GM21367 (cell line): ENCODE measurements at regions not wholly inside any gene's neighbourhood (a gene's known extent, or its start where the extent isn't known, plus 50 kb on each side); places are given as distances from the start of the nearest gene placed in this dataset.
A peak's percentile ranks its signal among the peaks of the same experiment; 100 is the strongest.
"Not testable (repeated sequence)": the region's sequence is repeated elsewhere in the genome, so short reads cannot be mapped to it uniquely, and the experiment has no call there.

ENCODE experiments used
- ATAC-seq: cut with Tn5 transposase; IDR thresholded peaks from one replicate; pipeline ENCODE4 v1.9.1; 2021; ENCODE audit not compliant: unreplicated experiment

DNA sequence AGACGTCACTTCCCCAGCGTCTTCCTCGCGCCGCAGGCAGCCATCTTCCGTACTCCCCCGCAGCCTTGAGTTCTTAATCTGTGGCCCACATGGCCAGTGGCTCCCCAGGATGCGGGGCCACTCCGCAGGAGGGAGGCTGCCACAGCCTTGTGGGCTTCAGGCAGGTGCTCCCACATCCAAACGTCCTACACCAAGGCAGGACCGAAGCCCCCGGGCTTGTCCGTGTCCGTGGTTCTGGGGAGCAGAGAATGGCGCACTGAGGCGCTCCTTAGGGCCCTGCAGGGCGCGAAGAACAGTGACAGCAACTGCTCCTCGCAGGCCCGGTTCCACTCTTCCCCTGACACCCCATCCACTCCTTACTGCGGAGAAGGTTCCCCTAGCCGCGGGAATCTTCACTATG, 755.8 kb downstream of the PRIM2 start:
- ATAC-seq = no peak

DNA sequence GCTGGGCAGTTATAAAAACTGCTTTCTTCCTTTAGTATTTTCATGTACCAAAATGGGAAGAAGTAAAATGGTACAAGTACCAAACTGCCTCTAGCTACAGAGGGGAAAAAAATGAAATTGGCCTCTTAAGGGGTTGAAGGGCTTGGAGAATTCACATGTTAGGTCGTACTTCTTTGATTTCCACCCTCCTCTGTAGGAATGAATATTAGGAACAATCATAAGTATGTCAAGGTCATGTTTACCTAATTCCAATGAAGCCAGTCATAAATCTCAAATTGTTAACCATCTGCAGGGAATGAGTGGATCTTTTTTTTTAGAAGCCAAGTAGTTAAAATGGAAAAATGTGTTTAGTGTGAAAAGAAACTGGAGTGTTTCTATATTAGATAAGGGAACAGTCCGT, 772.6 kb downstream of the PRIM2 start:
- not testable (repeated sequence) for ATAC-seq

- not testable (repeated sequence) for ATAC-seq
Measured at GRCh38 chr6:58097251-58097650, 779.8 kb downstream of the PRIM2 start.

DNA sequence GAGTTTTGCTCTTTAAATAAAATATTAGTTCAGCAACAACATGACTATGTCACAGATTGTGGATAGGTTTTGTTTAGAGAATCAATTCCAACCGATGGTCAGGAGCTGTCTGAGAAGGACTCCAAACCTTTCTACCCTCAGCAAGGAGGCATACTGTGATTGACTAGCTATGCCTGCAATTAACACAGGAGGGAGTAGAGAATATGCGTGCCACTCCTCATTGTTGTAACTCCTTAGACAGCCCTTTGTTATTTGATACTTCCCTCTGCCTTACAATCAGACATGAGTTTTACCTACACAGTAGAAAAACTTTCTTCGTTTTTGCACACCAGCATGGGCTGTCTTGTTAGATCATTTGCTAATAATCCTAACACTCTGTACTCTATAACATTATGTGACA, 796.5 kb downstream of the PRIM2 start:
- ATAC-seq = no peak

DNA sequence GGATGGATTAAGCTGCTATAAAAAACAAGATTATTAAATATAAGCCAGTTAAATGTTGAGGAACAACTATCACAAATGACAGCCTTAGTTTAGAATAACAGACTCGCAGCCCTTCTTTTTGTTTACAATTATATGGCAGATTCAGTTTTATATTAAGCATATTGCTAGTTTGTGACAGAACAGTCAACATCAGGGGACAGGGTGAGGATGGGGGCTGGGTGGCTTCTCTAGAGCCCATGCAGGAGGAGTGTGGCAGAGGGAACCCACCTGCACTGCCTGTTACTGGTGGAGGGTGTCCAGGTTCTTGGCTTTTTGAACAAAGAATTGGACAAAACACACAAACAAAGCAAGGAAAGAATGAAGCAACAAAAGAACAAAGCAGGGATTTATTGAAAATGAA, 799.7 kb downstream of the PRIM2 start:
- not testable (repeated sequence) for ATAC-seq

- ATAC-seq = not testable (repeated sequence)
Measured at GRCh38 chr6:58121616-58122015, 804.2 kb downstream of the PRIM2 start.

DNA sequence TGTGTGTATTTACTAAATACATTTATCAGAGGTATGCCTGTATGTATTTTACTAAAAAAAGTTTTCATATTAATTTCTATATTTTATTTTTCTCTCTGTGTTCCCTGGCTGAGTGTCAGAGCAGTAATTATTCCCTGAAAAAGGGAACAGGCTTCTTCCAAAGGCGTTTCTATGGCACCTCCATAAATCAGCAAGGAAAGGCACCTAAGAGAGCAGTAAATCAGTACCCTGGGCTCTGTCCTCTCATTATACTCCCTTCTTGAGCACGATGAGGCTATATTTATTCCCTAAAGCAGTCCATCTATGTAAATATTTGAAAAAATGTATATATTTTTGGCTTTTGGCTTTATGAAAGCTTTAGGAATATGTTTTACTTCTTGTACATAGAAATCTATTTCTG, 806.3 kb downstream of the PRIM2 start:
- ATAC-seq = not testable (repeated sequence)

- ATAC-seq = not testable (repeated sequence)
Measured at GRCh38 chr6:58128549-58128948, 811.1 kb downstream of the PRIM2 start.

GRCh38 chr6:58129098-58129497, 811.7 kb downstream of the PRIM2 start:
- ATAC-seq = not testable (repeated sequence)

DNA sequence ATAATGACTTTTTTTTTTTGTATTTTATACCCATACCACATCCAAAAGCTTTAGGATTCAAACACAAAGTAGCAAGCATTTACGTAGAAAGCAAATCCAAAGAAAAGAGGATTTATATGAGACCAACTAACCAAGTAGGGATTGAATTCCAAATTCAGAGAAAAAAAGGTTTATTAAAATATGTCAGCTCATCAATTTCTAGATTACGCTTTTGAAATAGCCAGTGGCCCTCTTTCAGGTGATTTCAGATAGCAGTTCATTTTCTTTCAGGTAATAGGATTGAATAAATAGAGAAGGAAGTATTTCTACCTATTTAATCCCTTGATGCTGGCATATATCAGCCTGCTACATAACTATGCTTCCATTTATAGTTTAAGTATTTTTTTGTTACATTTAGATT, 822.3 kb downstream of the PRIM2 start:
- ATAC-seq = not testable (repeated sequence)

DNA sequence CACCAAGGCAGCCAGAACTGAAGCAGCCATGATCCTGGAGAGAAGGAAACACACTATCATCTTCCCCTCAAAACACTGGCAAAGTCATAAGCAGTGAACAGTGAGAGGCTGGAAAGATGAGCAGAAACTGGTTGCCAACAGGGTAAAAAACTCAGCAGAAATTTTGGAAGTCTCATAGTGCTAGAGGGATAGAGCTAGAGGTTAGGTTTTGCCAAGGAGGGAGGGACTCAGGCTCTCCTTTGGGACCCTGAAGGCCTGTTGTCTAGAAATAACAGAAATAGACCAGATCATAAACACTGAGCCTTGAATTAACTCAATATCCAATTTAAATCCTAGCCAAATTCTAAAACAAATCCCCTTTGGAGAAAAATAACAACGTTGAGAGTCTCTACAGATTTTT, 853.6 kb downstream of the PRIM2 start:
- not testable (repeated sequence) for ATAC-seq

DNA sequence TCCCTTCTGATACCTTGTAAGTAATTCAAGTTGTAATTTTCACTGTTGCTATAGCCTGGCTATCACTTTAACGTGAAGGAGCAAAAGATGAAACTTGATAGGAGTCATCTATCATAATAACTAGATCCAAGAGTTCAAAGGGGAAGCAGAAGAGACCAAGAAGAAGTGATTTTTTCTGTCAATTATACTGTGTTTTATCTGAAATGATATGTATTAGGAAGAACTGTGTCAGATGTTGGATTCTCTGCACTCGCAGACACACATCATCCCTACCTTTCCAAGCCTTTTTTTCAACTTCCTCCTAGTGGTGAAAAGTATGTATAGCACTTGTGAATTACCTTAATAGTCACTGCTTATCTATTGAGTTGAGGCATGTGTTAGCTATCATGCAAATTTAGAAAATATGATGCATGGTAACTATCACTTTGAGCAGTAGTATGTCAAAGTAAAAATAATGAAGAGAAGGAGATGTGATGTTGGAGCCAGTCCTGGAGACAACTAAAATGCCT, 864.2 kb downstream of the PRIM2 start:
- peak; percentile 49 for ATAC-seq

DNA sequence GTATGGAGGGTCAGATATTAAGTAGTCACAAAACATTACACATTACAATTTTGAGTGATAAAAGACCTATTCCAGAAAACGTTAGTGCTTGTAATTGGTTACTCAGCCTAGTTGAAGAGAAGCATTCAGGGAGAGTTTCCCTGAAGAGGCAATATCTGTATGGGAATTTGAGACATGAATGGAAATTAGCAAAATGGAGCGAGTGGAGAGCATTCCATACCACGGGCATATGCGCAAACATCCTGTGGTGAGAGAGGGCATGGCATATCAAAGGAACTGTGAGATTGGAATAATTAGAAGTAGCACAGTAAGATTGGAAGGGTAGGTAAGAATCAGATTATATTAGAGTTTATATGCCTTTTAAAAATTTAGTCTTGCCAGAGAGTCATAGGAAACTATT, 867.9 kb downstream of the PRIM2 start:
- not testable (repeated sequence) for ATAC-seq

GRCh38 chr6:58193209-58193608, 875.8 kb downstream of the PRIM2 start:
- ATAC-seq = not testable (repeated sequence)

DNA sequence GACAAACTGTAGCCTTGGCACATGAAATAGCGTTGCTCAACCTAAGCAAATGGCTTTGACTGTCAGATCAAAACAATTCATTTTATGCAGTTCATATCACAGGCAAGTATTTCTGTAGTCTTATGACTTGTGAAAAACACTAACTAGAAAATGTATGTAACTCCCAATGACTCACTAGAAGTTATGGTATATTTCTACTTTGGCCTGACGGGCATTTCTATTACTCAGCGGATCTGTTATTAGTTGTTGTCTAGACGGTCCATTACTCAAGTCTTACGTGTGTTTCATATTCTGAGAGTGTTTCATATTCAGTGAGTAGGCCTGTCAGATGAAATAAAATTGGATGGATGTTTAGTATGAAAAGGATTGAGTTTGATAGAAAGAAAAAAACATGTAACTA, 880.9 kb downstream of the PRIM2 start:
- ATAC-seq = no peak

- not testable (repeated sequence) for ATAC-seq
Measured at GRCh38 chr6:58237124-58237523, 919.7 kb downstream of the PRIM2 start.

- ATAC-seq = not testable (repeated sequence)
Measured at GRCh38 chr6:58238421-58238820, 921.0 kb downstream of the PRIM2 start.

DNA sequence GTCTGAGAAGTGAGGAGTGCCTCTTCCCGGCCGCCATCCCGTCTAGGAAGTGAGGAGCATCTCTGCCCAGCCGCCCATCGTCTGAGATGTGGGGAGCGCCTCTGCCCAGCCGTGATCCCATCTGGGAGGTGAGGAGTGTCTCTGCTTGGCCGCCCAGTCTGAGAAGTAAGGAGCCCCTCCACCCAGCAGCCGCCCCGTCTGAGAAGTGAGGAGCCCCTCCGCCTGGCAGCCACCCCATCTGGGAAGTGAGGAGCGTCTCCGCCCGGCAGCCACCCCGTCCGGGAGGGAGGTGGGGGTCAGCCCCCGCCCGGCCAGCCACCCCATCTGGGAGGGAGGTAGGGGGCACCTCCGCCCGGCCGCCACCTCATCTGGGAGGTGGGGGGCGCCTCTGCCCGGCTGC, 940.2 kb downstream of the PRIM2 start:
- not testable (repeated sequence) for ATAC-seq

DNA sequence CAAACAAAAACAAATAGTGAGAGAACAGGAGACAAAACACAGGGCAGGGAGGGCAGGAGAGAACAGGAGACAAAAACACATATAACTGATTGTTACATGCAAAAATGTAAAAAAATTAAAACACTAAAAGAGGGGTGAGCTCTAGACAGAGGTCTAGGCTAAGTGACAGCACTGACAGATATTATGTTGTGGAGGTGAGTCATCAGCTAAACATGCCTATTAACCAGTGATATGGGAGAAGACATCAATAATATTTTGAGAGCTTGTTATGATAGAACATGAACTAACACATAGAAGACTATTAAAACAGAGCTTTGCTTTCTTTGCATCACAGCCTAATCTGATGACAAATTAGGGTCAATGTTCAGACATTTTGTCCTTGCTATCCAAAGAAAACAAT, 972.7 kb downstream of the PRIM2 start:
- ATAC-seq = no peak

- not testable (repeated sequence) for ATAC-seq
Measured at GRCh38 chr6:58291319-58291718, 973.9 kb downstream of the PRIM2 start.

- ATAC-seq = not testable (repeated sequence)
Measured at GRCh38 chr6:58307901-58308300, 990.5 kb downstream of the PRIM2 start.

GRCh38 chr6:58332108-58332507, 1014.7 kb downstream of the PRIM2 start:
- not testable (repeated sequence) for ATAC-seq

DNA sequence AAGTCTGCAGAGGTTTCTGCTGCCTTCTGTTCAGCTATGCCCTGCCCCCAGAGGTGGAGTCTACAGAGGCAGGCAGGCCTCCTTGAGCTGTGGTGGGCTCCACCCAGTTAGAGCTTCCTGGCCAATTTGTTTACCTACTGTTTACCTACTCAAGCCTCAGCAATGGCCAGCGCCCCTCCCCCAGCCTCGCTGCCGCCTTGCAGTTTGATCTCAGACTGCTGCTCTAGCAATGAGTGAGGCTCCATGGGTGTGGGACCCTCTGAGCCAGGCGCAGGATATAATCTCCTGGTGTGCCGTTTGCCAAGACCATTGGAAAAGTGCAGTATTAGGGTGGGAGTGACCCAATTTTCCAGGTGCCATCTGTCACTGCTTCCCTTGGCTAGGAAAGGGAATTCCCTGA, 1024.9 kb downstream of the PRIM2 start:
- ATAC-seq = not testable (repeated sequence)
